Lower leg skin (tissue), 4 donors: ENCODE measurements at regions not wholly inside any gene's neighbourhood (a gene's known extent, or its start where the extent isn't known, plus 50 kb on each side); places are given as distances from the start of the nearest gene placed in this dataset.

ENCODE experiments used
- DNase-seq, 2 donors: peaks; one replicate each; pipeline ENCODE4 v3.0.0-alpha.2; 2019; ENCODE audit warnings: low spot score in 2 of 2
- H3K4me3 ChIP-seq: fragments of 200-600 bp; sonication (generic); 2 replicates; pipeline ENCODE4 v1.5.1; 2017; ENCODE audit warnings: mild to moderate bottlenecking, low read depth; ENCODE audit not compliant: poor library complexity, severe bottlenecking
- CTCF ChIP-seq, 3 donors: fragments of 450-650 bp; IDR thresholded peaks; one replicate each; pipeline ENCODE4 v1.5.1; 2016; ENCODE audit warnings: antibody characterized with exemption in 3 of 3, mild to moderate bottlenecking in 3 of 3, moderate library complexity in 2 of 3
- POLR2A ChIP-seq, 2 donors: fragments of 450-650 bp; IDR thresholded peaks; one replicate each; pipeline ENCODE4 v1.6.1; 2016 to 2017; ENCODE audit warnings: antibody characterized with exemption in 2 of 2, mild to moderate bottlenecking in 1 of 2, moderate library complexity in 1 of 2
- WGBS, 2 donors: methylation state at CpG; one replicate each; pipeline ENCODE4 v1.1.5; 2018; 5-methylcytosine and 5-hydroxymethylcytosine counted together
- intact Hi-C: fragments of 100-400 bp; cut with DNase I; formaldehyde crosslinking; loops from one replicate; pipeline ENCODE4 v1.15.0; 2023; ENCODE audit warnings: low total_unique reads

GRCh38 chr6:133637874-133638273 is 251.0 kb upstream of the TCF21 start:
- no peak for DNase-seq
- 64 to 67% methylated on average over 6 of the region's 6 CpGs for WGBS, 2 donors
- no peak for TF ChIP-seq POLR2A (IDR thresholded peaks at IDR 0.05)
- TF ChIP-seq CTCF (IDR thresholded peaks at IDR 0.05): no peak
- no peak overlapping the region for H3K4me3 ChIP-seq
- intact Hi-C loops: no loop called here

GRCh38 chr6:133641104-133641503 is 247.8 kb upstream of the TCF21 start:
- intact Hi-C loops: no loop called here
- DNase-seq: no peak
- 89 to 90% methylated on average over 5 of the region's 5 CpGs for WGBS, 2 donors
- TF ChIP-seq POLR2A (IDR thresholded peaks at IDR 0.05) (no peak), CTCF (IDR thresholded peaks at IDR 0.05) (no peak)
- no peak overlapping the region for H3K4me3 ChIP-seq

- no peak overlapping the region for H3K4me3 ChIP-seq
- no peak for DNase-seq
- intact Hi-C loops: no loop called here
- no peak for TF ChIP-seq CTCF (IDR thresholded peaks at IDR 0.05)
- TF ChIP-seq POLR2A (IDR thresholded peaks at IDR 0.05): no peak
- WGBS, 2 donors: 83 to 86% methylated on average over 4 of the region's 4 CpGs
Measured at GRCh38 chr6:133644548-133644891, 244.4 kb upstream of the TCF21 start.

- TF ChIP-seq CTCF (IDR thresholded peaks at IDR 0.05) (no peak), POLR2A (IDR thresholded peaks at IDR 0.05) (no peak)
- WGBS, 2 donors: 39 to 48% methylated on average over 5 of the region's 5 CpGs
- intact Hi-C loops: no loop called here
- no peak for DNase-seq
- no peak overlapping the region for H3K4me3 ChIP-seq
Measured at GRCh38 chr6:133644892-133645619, 243.9 kb upstream of the TCF21 start.

GRCh38 chr6:133645966-133646740 is 242.8 kb upstream of the TCF21 start:
- no peak overlapping the region for H3K4me3 ChIP-seq
- DNase-seq: no peak
- WGBS, 2 donors: 49 to 50% methylated on average over 4 of the region's 4 CpGs
- TF ChIP-seq CTCF (IDR thresholded peaks at IDR 0.05) (no peak), POLR2A (IDR thresholded peaks at IDR 0.05) (no peak)
- intact Hi-C loops: no loop called here
